ENCODE measurements at regions not wholly inside any gene's neighbourhood (a gene's known extent, or its start where the extent isn't known, plus 50 kb on each side); places are given as distances from the start of the nearest gene placed in this dataset.

GRCh38 chr20:37627767-37628130 lies 66.1 kb upstream of the CTNNBL1 start:
- ATAC-seq, result no peak
- TF ChIP-seq POLR2A (IDR thresholded peaks at IDR 0.05) (no peak), CTCF (IDR thresholded peaks at IDR 0.05 in 4 of 5, conservative IDR thresholded peaks at IDR 0.05 in 1 of 5) (no peak)
- Histone ChIP-seq H3K27me3 (peaks cover 10 to 15% (median 13%) of the 10 kb centered on the region in 3 donors), H3K9me3 (no peaks in the 10 kb centered on the region), H3K4me3 (no peak overlapping the region), H3K4me1 (no peaks in the 10 kb centered on the region), H3K36me3 (no peaks in the 10 kb centered on the region), H3K27ac (no peak overlapping the region)
- in situ Hi-C loops (cut with MboI; ENCODE audit: low sequenced_read_pairs in 4 of 4), result no loop called here
- intact Hi-C loops (cut with DNase I; ENCODE audit: low total_unique reads), result no loop called here
- DNase-seq, result no peak

GRCh38 chr20:37627060-37627766 lies 66.6 kb upstream of the CTNNBL1 start:
- Histone ChIP-seq H3K4me1 (no peaks in the 10 kb centered on the region), H3K36me3 (no peaks in the 10 kb centered on the region), H3K27me3 (peaks cover 8 to 13% (median 8%) of the 10 kb centered on the region in 3 donors), H3K9me3 (no peaks in the 10 kb centered on the region), H3K27ac (no peak overlapping the region), H3K4me3 (no peak overlapping the region)
- in situ Hi-C loops (cut with MboI; ENCODE audit: low sequenced_read_pairs in 4 of 4), result no loop called here
- no peak for ATAC-seq
- DNase-seq, result no peak
- intact Hi-C loops (cut with DNase I; ENCODE audit: low total_unique reads), result no loop called here
- TF ChIP-seq CTCF (IDR thresholded peaks at IDR 0.05 in 4 of 5, conservative IDR thresholded peaks at IDR 0.05 in 1 of 5) (no peak), POLR2A (IDR thresholded peaks at IDR 0.05) (no peak)

- TF ChIP-seq CTCF (IDR thresholded peaks at IDR 0.05 in 4 of 5, conservative IDR thresholded peaks at IDR 0.05 in 1 of 5) (no peak), POLR2A (IDR thresholded peaks at IDR 0.05) (no peak)
- no peak for DNase-seq
- Histone ChIP-seq H3K4me1 (no peaks in the 10 kb centered on the region), H3K27ac (no peak overlapping the region), H3K9me3 (no peaks in the 10 kb centered on the region), H3K36me3 (no peaks in the 10 kb centered on the region), H3K27me3 (peaks cover 0 to 7% (median 4%) of the 10 kb centered on the region in 3 donors), H3K4me3 (no peak overlapping the region)
- intact Hi-C loops (cut with DNase I; ENCODE audit: low total_unique reads) (no loop called here), in situ Hi-C loops (cut with MboI; ENCODE audit: low sequenced_read_pairs in 4 of 4) (no loop called here)
- ATAC-seq, result no peak
These were observed 68.9 kb upstream of the CTNNBL1 start for GRCh38 chr20:37624963-37625362.

- Histone ChIP-seq H3K27ac (no peak overlapping the region), H3K4me1 (no peaks in the 10 kb centered on the region), H3K27me3 (peaks cover 0 to 9% (median 0%) of the 10 kb centered on the region in 3 donors), H3K4me3 (no peak overlapping the region), H3K9me3 (no peaks in the 10 kb centered on the region), H3K36me3 (no peaks in the 10 kb centered on the region)
- DNase-seq, result no peak
- TF ChIP-seq CTCF (IDR thresholded peaks at IDR 0.05 in 4 of 5, conservative IDR thresholded peaks at IDR 0.05 in 1 of 5), result no peak
- no peak for TF ChIP-seq POLR2A (IDR thresholded peaks at IDR 0.05)
- intact Hi-C loops (cut with DNase I; ENCODE audit: low total_unique reads), result no loop called here
- in situ Hi-C loops (cut with MboI; ENCODE audit: low sequenced_read_pairs in 4 of 4), result no loop called here
- ATAC-seq, result no peak
These were observed 71.1 kb upstream of the CTNNBL1 start for GRCh38 chr20:37622728-37623127.

- peaks cover 0 to 9% (median 0%) of the 10 kb centered on the region in 3 donors for H3K27me3 ChIP-seq
- TF ChIP-seq POLR2A (IDR thresholded peaks at IDR 0.05) (no peak), CTCF (IDR thresholded peaks at IDR 0.05 in 4 of 5, conservative IDR thresholded peaks at IDR 0.05 in 1 of 5) (no peak)
- no peak overlapping the region for H3K4me3 ChIP-seq
- H3K27ac ChIP-seq, result no peak overlapping the region
- in situ Hi-C loops (cut with MboI; ENCODE audit: low sequenced_read_pairs in 4 of 4), result no loop called here
- H3K4me1 ChIP-seq, result no peaks in the 10 kb centered on the region
- no peak for ATAC-seq
- no peak for DNase-seq
- no peaks in the 10 kb centered on the region for H3K36me3 ChIP-seq
- intact Hi-C loops (cut with DNase I; ENCODE audit: low total_unique reads), result no loop called here
- no peaks in the 10 kb centered on the region for H3K9me3 ChIP-seq
These were observed 74.3 kb upstream of the CTNNBL1 start for GRCh38 chr20:37619496-37619895.
